Vagina (tissue), 2 donors: ENCODE measurements at regions not wholly inside any gene's neighbourhood (a gene's known extent, or its start where the extent isn't known, plus 50 kb on each side); places are given as distances from the start of the nearest gene placed in this dataset.

ENCODE experiments used
- DNase-seq, 2 donors: peaks; one replicate each; pipeline ENCODE4 v3.0.0-alpha.2; 2017; ENCODE audit errors: extremely low spot score in 2 of 2
- H3K27ac ChIP-seq: fragments of 200-600 bp; sonication (generic); one replicate; pipeline ENCODE4 v1.5.1; 2019
- H3K27me3 ChIP-seq: fragments of 200-600 bp; sonication (generic); one replicate; pipeline ENCODE4 v1.5.1; 2019
- H3K36me3 ChIP-seq, 2 donors: fragments of 200-600 bp; sonication (generic); one replicate each; pipeline ENCODE4 v1.5.1; 2017 to 2019
- H3K4me1 ChIP-seq: fragments of 200-600 bp; sonication (generic); one replicate; pipeline ENCODE4 v1.5.1; 2019
- H3K4me3 ChIP-seq, 2 donors: fragments of 200-600 bp; sonication (generic); 1 replicate in 1 of 2; 2 replicates in 1 of 2; pipeline ENCODE4 v1.5.1; 2016 to 2019
- H3K9me3 ChIP-seq: fragments of 200-600 bp; sonication (generic); one replicate; pipeline ENCODE4 v1.5.1; 2019
- POLR2A ChIP-seq, 2 donors: fragments of 450-650 bp; IDR thresholded peaks; one replicate each; pipeline ENCODE4 v1.6.1; 2017; ENCODE audit warnings: antibody characterized with exemption in 2 of 2, mild to moderate bottlenecking in 2 of 2, moderate library complexity in 2 of 2
- POLR2AphosphoS5 ChIP-seq, 2 donors: sonication (generic); formaldehyde crosslinking; IDR thresholded peaks; one replicate each; pipeline ENCODE4 v1.9.0; 2017; ENCODE audit warnings: antibody characterized with exemption in 2 of 2, mild to moderate bottlenecking in 2 of 2, low read depth in 1 of 2; ENCODE audit not compliant: insufficient read depth in 1 of 2
- intact Hi-C: fragments of 100-400 bp; cut with DNase I; formaldehyde crosslinking; loops from one replicate; pipeline ENCODE4 v1.15.1; 2023
- TF ChIP-seq, protein P1 (sequence below), 3 experiments: fragments of 450-650 bp in 2 of 3; fragments of 200-600 bp in 1 of 3; sonication (generic) in 1 of 3; IDR thresholded peaks; one replicate each; pipeline ENCODE4 v1.5.1; 2017 to 2019; ENCODE audit warnings: antibody characterized with exemption in 3 of 3, mild to moderate bottlenecking in 2 of 3, moderate library complexity in 2 of 3

DNA sequence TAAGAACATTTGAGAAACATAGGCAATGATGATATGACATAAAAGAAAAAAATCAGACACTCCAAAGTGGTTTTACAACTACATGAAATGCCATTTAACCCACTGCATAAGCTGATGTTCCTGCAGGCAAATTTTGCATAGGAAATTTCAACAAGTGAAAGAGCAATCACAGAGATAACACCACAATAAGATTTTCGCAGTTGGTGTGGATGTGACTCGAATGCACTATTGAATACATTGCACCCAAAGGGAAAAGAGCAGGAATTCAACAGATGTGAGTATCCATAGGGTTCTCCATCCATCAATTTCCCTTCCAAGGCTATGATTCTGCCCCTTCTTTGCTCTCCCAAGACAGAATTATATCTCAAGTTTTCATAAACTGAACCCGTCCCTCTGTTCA is 456.1 kb downstream of the RAP2B start:
- Histone ChIP-seq H3K27ac (no peak overlapping the region), H3K4me1 (no peaks in the 10 kb centered on the region), H3K4me3 (no peak overlapping the region), H3K9me3 (no peaks in the 10 kb centered on the region), H3K36me3 (no peaks in the 10 kb centered on the region), H3K27me3 (no peaks in the 10 kb centered on the region)
- TF ChIP-seq, protein P1, sequence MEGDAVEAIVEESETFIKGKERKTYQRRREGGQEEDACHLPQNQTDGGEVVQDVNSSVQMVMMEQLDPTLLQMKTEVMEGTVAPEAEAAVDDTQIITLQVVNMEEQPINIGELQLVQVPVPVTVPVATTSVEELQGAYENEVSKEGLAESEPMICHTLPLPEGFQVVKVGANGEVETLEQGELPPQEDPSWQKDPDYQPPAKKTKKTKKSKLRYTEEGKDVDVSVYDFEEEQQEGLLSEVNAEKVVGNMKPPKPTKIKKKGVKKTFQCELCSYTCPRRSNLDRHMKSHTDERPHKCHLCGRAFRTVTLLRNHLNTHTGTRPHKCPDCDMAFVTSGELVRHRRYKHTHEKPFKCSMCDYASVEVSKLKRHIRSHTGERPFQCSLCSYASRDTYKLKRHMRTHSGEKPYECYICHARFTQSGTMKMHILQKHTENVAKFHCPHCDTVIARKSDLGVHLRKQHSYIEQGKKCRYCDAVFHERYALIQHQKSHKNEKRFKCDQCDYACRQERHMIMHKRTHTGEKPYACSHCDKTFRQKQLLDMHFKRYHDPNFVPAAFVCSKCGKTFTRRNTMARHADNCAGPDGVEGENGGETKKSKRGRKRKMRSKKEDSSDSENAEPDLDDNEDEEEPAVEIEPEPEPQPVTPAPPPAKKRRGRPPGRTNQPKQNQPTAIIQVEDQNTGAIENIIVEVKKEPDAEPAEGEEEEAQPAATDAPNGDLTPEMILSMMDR (IDR thresholded peaks at IDR 0.05), result no peak
- TF ChIP-seq POLR2AphosphoS5 (IDR thresholded peaks at IDR 0.05; ENCODE audit: insufficient read depth in 1 of 2, low read depth in 1 of 2) (no peak), POLR2A (IDR thresholded peaks at IDR 0.05) (no peak)
- intact Hi-C loops, result no loop called here
- no peak for DNase-seq

- TF ChIP-seq, protein P1 (IDR thresholded peaks at IDR 0.05), result no peak
- TF ChIP-seq POLR2A (IDR thresholded peaks at IDR 0.05) (no peak), POLR2AphosphoS5 (IDR thresholded peaks at IDR 0.05; ENCODE audit: insufficient read depth in 1 of 2, low read depth in 1 of 2) (no peak)
- intact Hi-C loops, result no loop called here
- H3K4me3 ChIP-seq, result no peak overlapping the region
- H3K4me1 ChIP-seq, result no peaks in the 10 kb centered on the region
- H3K27me3 ChIP-seq, result no peaks in the 10 kb centered on the region
- H3K9me3 ChIP-seq, result no peaks in the 10 kb centered on the region
- H3K27ac ChIP-seq, result no peak overlapping the region
- no peak for DNase-seq
- H3K36me3 ChIP-seq, result no peaks in the 10 kb centered on the region
These were observed 457.2 kb downstream of the RAP2B start for GRCh38 chr3:153619268-153619667.

GRCh38 chr3:153621953-153622352 is 459.9 kb downstream of the RAP2B start:
- no peaks in the 10 kb centered on the region for H3K9me3 ChIP-seq
- TF ChIP-seq POLR2A (IDR thresholded peaks at IDR 0.05) (no peak), POLR2AphosphoS5 (IDR thresholded peaks at IDR 0.05; ENCODE audit: insufficient read depth in 1 of 2, low read depth in 1 of 2) (no peak)
- TF ChIP-seq, protein P1 (IDR thresholded peaks at IDR 0.05), result no peak
- intact Hi-C loops, result no loop called here
- H3K4me3 ChIP-seq, result no peak overlapping the region
- no peak overlapping the region for H3K27ac ChIP-seq
- no peaks in the 10 kb centered on the region for H3K27me3 ChIP-seq
- no peaks in the 10 kb centered on the region for H3K4me1 ChIP-seq
- DNase-seq, result no peak
- H3K36me3 ChIP-seq, result no peaks in the 10 kb centered on the region

DNA sequence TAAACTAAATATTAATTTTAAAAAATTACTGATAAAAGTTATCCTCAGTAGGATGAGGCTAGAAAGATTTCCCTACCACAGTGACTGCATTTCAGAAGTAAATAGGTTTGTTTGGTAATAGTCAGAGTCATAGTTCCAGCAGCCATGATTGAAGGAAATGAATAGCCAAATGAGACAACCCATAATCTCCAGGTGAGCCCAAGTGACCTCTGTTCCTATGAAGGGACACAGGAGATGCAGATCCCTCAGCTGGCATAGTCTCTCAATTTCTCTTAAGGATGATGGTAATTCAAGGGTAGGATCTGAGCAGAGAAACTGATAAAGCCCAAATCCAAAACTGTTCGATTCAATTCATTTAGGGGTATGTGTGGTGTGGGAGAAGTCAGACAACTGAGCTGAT is 461.8 kb downstream of the RAP2B start:
- no peak overlapping the region for H3K27ac ChIP-seq
- H3K4me3 ChIP-seq, result no peak overlapping the region
- H3K27me3 ChIP-seq, result no peaks in the 10 kb centered on the region
- intact Hi-C loops, result no loop called here
- H3K4me1 ChIP-seq, result no peaks in the 10 kb centered on the region
- DNase-seq, result no peak
- no peaks in the 10 kb centered on the region for H3K9me3 ChIP-seq
- no peaks in the 10 kb centered on the region for H3K36me3 ChIP-seq
- TF ChIP-seq POLR2A (IDR thresholded peaks at IDR 0.05) (no peak), POLR2AphosphoS5 (IDR thresholded peaks at IDR 0.05; ENCODE audit: insufficient read depth in 1 of 2, low read depth in 1 of 2) (no peak)
- TF ChIP-seq, protein P1 (IDR thresholded peaks at IDR 0.05), result no peak

GRCh38 chr3:153624310-153625030 is 462.4 kb downstream of the RAP2B start:
- no peak for DNase-seq
- H3K27me3 ChIP-seq, result no peaks in the 10 kb centered on the region
- TF ChIP-seq, protein P1 (IDR thresholded peaks at IDR 0.05), result no peak
- TF ChIP-seq POLR2A (IDR thresholded peaks at IDR 0.05) (no peak), POLR2AphosphoS5 (IDR thresholded peaks at IDR 0.05; ENCODE audit: insufficient read depth in 1 of 2, low read depth in 1 of 2) (no peak)
- H3K27ac ChIP-seq, result no peak overlapping the region
- no peaks in the 10 kb centered on the region for H3K4me1 ChIP-seq
- H3K36me3 ChIP-seq, result no peaks in the 10 kb centered on the region
- no peaks in the 10 kb centered on the region for H3K9me3 ChIP-seq
- intact Hi-C loops, result no loop called here
- no peak overlapping the region for H3K4me3 ChIP-seq
